GM21619 (cell line): ENCODE measurements at regions not wholly inside any gene's neighbourhood (a gene's known extent, or its start where the extent isn't known, plus 50 kb on each side); places are given as distances from the start of the nearest gene placed in this dataset.

Experiments
- ATAC-seq: cut with Tn5 transposase; IDR thresholded peaks from one replicate; pipeline ENCODE4 v1.9.1; 2021; ENCODE audit not compliant: unreplicated experiment

DNA sequence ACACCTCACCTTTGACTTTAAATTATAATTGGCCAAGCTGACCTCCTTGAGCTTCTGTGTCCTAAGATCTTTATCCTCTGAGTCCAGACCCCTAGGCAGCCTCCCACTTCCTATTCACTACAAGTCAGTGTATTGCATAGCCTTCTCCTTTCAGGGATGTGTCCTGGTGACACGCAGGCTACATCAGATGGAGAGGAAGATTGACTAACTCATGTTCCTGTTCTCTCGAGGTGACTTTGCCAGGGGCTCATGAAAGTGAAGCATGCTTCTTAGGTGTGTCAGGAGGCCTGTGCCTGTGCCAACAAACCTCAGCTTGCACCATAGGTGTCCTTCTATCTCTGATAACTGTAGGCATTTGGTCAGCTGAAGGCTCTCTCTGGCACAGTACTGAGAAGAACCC, 195.7 kb upstream of the HS3ST1 start:
- no peak for ATAC-seq

DNA sequence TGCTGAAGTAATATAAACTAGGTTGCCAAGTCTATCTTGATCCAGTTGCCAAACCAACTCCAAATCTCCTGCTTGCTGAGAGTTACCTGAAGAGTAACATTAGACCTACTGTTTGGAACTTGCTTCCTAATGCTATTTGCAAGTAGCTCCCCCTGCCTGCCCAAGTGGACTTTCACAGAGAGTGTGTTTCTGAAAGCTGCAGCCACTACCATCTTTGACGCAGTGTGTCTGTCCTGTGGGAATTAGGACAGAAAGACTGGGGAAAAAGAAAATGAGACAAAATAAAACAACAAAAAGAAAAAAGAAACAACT, 195.0 kb upstream of the HS3ST1 start:
- ATAC-seq, result no peak

DNA sequence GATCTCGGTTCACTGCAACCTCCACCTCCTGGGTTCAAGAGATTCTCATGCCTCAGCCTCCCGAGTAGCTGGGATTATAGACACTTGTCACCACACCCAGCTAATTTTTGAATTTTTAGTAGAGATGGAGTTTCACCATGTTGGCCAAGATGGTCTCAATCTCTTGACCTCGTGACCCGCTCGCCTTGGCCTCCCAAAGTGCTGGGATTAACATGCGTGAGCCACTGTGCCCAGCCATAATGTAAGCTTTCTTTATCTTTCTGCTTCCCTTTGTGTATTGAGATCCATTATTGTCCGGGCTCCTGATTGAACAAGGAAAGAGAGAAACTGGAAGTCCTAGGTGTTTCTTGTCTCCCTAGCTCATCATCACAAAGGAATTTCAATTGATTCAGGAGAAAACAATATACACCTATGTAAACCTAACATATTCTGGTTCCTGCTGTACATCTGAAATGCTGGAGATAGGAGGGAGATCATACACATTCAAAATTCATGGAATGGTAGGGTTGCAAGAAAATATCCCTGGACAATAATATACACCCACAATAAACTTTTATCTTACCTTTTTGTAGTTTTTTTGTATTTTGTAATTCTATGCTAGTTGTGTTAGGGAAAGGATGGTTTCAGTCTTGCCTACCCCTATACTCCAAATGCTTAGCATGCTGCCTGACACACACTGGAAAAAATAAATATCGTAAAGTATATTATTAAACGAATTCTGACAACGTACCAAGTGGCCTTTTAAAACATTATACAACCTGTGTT, 194.4 kb upstream of the HS3ST1 start:
- no peak for ATAC-seq

DNA sequence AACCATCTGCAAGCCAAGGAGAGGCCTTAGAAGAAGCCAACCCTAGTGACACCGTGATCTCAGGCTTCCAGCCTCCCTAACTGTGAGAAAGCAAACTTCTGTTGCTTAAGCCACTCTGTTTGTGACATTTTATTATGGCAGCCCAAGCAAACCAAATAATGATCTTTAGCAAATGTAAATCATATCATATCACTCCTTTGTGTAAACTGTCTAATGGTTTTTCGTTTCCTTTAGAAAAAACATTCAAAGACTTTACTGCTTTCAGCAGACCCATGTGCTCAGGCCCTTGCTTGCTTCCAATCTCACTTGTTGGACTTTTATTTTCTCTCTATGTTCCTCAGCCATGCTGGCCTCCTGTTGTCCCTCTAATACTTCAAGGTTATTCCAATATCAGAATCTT, 192.2 kb upstream of the HS3ST1 start:
- no peak for ATAC-seq

DNA sequence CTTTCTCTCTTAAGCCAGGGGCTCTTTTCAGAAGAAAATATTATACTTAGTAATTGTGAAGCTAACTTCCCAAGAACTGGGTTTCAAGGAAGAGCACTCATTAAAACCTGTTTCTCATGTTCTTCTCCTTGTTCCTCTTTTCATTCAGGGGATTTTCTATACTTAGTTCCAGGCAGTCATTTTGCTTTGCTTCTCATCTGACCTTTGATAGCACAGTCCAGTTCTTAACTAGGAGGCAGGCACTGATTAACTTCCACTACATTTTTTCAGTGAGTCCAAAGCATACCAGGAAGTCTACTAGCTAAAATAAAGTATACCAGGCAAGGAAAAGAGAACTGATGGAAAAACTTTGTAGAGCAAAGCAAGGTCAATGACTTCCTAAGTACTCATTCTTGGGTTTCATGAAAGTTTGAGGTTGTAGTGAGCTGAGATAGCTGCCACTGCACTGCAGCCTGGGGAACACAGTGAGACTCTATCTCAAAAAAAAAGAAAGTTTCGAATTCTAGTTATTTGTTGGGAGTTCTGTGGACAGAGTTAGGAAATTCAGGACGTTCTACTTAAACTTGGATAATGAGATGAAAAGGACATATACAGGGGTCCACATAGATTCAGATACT, 190.1 kb upstream of the HS3ST1 start:
- no peak for ATAC-seq

DNA sequence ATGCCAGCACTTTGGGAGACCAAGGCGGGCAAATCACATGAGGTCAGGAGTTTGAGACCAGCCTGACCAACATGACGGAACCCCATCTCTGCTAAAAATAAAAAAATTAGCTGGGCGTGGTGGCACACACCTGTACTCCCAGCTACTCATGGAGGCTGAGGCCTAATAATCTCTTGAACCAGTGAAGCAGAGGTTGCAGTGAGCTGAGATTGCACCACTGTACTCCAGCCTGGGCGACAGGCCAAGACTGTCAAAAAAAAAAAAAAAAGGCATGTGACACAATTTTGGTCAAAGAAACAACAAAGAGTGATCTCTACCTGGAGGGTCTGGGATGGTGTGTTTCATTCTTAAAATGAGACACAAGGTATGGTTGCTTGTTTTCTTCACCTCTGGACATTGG, 188.2 kb upstream of the HS3ST1 start:
- no peak for ATAC-seq

DNA sequence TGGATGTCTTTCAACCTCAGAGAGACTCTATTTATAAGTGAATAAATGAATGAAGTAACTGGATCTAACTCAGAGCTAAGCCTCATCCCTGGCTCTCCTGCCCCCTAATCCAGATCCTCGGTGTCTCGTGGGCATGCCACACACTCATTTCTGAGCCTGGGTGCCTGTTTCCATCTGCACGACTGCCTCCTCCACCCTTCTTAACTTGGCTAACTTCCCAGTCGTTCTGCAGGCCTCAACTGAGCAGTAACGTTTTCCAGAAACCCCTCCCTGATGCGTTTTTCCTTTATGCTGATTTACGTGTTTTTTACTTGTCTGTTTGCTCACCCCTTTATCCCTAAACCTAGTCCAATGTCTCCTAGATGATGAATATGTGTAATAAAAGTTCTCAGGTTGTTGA, 186.9 kb upstream of the HS3ST1 start:
- ATAC-seq, result no peak

DNA sequence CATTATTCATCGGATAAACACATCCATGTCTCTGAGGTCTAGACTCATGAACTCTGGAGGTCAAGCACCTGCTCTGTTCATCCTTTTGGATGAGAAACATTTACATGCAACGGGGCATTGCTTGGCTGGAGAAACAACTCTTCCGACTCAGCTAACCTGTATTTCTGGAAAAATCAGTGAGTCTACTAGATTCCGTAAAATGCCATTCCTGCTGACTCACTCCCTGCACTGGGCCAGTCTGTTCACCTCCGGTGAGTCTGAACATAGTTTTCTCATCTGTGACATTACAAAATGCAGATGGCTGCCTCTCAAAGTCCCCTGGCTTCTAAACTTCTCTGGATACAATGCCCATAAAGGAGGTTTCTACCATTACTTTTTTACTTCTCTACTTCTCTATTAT, 185.7 kb upstream of the HS3ST1 start:
- no peak for ATAC-seq

DNA sequence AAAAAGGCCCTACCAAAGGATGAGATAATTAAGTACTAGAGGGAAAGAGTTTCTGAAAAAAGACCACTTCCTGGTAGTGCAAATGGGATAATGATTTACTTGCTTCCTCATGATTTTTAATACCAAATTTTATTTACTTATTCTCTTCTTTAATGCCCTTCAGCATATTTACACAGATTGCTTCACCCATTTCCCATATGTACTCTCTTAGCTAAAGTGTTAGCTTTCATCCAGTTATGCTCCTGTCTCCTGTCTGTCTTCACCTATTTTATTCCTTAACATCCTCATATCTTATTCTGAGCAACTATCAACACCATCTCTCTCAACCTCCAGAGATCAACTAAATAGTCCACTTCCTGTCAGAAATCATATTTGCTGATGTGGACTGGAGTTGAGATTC, 183.2 kb upstream of the HS3ST1 start:
- no peak for ATAC-seq

DNA sequence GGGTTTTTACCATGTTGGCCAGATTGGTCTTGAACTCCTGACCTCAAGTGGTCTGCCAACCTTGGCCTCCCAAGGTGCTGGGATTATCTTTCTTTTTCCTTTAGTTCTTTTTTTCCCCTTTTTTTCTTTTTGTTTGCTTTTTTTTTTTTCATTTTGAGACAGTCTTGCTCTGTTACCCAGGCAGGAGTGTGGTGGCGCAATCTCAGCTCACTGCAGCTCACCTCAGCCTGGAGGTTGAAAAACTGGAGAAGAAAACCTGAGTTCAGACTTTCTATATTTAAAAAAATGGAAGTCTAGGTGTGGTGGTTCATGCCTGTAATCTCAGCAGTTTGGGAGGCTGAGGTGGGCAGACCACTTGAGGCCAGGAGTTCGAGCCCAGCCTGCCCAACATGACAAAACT, 181.1 kb upstream of the HS3ST1 start:
- ATAC-seq, result no peak

DNA sequence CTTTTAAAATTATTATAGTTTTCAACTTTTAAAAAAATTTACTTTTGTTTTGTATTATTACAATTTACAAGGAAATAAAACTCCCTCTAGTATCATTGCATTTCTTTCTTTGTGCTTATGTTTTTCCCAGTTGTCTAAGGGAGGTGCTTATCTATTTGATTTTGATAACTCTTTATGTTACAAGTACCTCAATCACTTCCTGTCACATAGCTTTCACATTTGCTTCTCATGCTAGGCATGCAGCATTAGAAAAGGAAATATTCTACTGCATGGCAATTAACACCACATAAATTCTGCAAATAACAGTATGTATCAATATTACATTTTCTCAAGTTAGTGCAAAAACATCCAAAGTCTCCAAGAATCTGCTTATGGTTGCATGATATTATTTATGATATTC, 180.3 kb upstream of the HS3ST1 start:
- ATAC-seq, result no peak

DNA sequence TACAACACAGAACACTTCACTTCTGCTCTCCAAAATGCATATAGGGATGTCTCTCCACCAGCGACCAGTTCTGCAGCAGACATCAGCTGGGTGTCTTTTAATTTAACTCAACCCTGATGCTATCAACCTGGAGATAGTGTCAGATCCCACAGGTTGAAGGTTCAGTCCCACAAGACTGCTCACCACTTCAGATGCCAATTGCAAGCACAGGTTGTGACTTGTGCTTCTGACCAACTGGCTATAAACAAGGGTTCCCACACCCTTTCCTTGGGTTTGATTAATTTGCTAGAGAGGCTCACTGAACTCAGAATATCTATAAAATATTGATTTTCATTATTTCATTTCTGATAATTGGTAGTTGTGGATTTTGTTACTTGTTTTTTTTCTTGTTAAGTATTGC, 177.4 kb upstream of the HS3ST1 start:
- no peak for ATAC-seq

DNA sequence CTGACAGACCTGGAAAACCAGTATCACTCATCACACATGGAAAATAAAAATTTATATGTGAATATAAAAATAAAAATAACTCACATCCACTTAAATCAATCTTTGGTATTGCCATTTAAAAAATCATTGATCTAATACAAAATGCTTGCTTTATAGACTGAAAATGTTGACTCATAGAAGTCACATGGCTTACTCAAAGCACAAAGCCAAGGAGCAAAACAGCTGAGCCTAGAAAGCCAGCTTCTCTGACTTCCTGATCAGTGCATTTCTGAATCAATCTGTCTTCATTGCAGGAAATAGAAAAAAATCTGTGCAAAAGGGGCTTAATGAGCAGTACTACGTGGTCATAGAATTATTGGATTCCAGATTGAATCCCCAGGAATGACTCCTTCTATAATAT, 176.9 kb upstream of the HS3ST1 start:
- no peak for ATAC-seq

DNA sequence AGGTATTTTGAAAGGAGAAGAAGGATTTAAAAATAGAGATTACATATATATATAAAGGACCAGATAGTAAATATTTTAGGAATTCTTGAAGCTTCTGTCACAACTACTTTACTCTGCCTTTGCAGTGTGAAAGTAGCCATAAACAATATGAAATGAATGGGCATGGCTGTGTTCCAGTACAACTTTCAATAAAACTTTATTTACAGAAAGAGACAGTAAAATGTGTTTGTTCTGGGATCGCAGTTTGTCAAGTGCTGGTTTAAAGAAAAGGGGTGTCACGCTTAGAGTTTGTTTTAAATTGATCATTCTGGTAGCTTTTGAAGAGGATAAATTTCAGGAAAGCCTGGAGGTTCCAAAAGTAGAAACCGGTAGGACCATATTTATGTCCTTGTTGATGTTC, 176.1 kb upstream of the HS3ST1 start:
- ATAC-seq, result no peak

DNA sequence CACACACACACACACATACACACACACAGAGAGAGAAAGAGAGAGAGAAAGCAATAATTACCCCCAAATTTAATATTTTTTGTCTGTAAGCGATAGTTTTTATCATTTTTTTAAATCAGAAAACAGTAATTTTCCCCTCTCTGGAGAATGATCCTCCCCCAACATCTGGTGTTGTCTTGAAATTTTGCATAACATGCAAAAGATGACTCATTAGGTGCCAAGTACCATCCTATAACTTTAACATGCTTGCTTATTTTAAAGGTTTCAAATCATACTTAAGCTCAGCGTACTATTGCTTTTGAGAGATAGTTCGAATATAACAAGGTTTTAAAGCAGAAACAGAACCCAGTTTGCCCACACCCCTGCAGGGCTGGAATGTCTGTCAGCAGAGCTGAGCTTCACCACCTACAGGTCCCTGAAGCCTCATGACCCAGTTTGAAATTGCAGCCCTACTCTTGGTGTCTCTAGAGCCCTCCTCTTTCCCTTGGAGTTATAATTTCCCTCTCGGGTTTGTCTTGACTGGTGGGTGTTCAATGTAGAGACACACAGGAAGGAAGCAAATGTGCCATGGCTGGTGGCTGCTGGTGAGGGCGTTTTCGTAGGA, 175.0 kb upstream of the HS3ST1 start:
- ATAC-seq, result no peak

DNA sequence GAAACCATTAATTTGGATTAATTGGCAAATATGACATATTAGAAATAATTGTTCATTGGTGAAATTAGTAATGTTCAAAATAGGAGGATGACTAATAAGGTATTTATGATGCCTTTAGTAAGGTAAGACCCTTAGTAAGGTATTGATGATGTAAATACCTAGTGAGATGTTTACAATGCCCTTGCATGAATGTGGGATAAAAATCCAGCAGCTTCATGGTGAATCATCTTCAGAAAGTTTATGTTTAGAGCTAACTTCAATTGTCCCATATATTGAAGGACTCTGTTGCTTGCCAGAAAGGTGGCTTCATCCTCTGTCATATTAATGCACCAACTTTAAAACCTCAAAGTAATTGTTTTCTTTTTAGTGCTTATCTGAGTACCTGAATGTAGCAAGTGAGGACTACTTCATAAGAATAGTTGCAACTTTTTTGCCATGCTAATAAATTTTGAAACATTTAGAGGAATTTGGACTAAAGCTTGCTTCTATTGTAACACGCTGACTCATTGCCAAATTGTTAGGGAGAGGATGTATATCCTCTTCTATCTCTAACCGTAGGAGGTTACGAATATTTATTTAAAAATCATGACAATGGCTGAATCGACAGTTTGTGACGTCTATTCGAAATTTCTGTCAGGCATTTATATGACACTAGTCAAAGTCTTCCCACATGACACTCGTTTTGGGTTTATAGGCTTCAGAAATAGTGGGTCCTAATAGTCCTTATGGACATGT, 174.1 kb upstream of the HS3ST1 start:
- ATAC-seq, result no peak

DNA sequence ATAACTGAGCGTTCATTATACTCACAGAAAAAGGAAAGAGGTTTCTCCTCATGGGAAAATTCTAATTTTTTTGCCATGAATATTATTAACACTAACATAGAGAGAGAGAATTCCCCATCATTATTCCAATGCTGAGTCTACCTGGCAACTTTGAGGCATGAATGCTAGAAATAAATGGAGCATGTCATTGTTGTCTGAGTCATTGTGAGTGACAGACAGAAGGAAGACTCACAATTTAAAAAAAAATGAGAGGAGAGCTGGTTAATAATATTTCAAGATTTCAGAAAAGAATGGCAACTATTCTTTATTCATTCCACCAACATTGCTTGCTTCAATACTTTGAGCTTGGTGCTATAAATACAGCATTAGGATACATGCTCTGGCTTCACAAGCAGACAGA, 170.4 kb upstream of the HS3ST1 start:
- ATAC-seq, result no peak

DNA sequence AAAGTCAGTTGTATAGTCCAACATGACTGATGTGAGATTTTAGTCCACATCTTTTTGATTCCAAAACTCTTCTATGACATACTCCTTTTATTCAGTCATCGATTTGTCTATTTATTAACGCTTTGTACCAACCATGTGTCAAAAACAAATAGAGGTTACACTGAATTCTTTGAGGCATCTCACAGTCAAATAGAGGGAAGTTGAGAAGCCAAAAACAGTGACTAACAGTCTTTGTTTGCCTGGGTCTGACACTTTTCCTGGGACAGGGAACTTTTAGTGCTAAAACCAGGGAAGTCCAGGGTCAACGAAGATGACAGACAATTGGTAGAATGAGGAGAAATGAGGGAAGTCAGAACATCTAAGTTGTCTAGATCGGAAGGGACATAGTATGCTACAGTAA, 169.9 kb upstream of the HS3ST1 start:
- no peak for ATAC-seq

DNA sequence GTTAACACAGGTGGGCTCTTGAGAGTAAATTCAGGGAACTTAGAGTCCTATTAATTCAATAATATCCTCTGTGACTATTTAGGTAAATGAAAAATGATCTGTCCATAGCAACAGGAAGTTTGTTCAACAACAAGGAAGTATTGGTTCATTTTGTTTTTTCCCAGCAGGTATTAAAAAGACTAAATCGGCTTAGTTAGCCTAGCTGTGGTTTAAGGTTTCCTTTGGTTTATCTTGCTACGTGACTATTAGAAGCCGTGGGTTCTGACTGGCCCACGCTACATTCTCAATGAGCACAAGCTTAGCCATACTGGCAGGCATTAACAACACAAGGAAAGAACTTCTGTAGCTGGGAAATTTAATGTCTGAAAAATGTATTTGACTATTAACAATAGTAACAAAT, 168.8 kb upstream of the HS3ST1 start:
- ATAC-seq, result no peak

DNA sequence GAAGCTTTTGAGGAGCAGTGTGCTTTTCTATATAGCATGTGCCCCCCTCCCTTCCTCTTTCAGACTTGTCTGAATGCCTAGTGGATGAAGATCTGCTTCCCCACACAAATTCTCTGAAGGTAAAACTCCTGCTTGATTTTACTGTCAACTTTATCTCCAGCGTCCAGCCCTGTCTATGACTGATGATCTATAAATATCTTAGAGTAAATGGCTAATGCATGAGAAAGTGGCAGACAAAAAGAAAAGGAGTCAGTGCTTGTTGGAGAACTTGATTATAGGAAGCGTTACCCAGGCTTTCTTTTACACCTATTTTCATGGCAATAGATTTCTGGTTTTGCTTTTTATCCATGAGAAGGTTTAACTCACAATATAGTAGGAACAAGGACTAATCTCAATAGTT, 168.3 kb upstream of the HS3ST1 start:
- no peak for ATAC-seq

DNA sequence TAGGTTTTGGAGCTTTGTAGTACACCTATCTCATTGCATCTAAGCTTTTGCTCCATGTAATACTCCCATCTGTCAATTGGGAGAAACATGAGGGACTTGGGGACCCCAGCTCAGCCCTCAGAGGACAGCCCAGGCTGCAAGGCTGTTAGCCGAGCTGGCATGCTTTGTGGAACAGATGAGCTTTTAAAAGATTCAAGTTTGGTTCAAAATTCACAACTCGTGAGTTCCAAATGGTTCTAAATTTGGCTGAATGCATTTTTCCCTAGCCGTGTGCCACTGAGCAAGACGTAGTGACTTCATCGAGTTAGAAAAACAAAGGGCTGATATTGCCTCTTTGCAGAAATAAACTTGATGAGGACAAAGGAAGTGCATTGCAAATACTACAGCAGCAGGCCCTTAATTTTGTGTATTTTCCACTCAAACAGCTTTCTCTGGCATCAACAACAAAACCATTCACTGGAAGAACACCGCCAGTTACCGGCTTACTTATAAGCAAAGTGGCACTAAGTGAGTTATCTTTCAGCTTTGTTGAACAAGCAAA, 165.0 kb upstream of the HS3ST1 start:
- no peak for ATAC-seq

DNA sequence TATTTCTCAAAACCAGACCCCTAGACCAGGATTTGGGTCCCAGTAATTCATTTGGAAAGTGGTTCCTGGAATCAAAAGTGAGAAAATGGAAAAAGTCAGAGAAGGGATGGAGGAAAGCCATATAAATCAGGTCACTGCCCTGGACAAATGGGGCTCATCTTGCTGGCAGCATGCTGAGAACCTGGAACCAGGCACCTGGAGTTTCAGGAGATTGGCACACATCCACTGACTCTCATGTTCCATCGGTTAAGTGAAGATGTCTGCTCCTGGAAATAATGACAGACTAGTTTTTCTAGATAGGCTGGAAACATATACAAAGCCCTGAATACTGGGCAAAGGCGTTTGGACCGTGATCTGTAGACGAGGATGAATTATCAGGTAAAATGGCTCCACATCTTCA, 163.6 kb upstream of the HS3ST1 start:
- no peak for ATAC-seq
